HG03159 (cell line): ENCODE measurements at regions not wholly inside any gene's neighbourhood (a gene's known extent, or its start where the extent isn't known, plus 50 kb on each side); places are given as distances from the start of the nearest gene placed in this dataset.

Source experiments
- ATAC-seq: cut with Tn5 transposase; IDR thresholded peaks from one replicate; pipeline ENCODE4 v1.9.1; 2021; ENCODE audit warnings: mild to moderate bottlenecking, moderate library complexity; ENCODE audit not compliant: unreplicated experiment

- no peak for ATAC-seq
These were observed 127.2 kb upstream of the THY1 start for GRCh38 chr11:119550053-119550752.

GRCh38 chr11:119547511-119547910 lies 124.5 kb upstream of the THY1 start:
- ATAC-seq, result no peak

- no peak for ATAC-seq
These were observed 123.3 kb upstream of the THY1 start for GRCh38 chr11:119545978-119546915.

GRCh38 chr11:119540370-119541125 lies 117.6 kb upstream of the THY1 start:
- no peak for ATAC-seq

GRCh38 chr11:119539583-119539982 lies 116.6 kb upstream of the THY1 start:
- no peak for ATAC-seq

GRCh38 chr11:119538753-119539152 lies 115.8 kb upstream of the THY1 start:
- no peak for ATAC-seq

GRCh38 chr11:119537306-119538253 lies 114.6 kb upstream of the THY1 start:
- ATAC-seq, result no peak

- no peak for ATAC-seq
These were observed 113.8 kb upstream of the THY1 start for GRCh38 chr11:119536801-119537200.

GRCh38 chr11:119533921-119534736 lies 111.2 kb upstream of the THY1 start:
- ATAC-seq, result peak; percentile 58

- ATAC-seq, result no peak
These were observed 110.5 kb upstream of the THY1 start for GRCh38 chr11:119533462-119533861.

GRCh38 chr11:119532551-119532950 lies 109.6 kb upstream of the THY1 start:
- no peak for ATAC-seq

GRCh38 chr11:119531623-119532022 lies 108.7 kb upstream of the THY1 start:
- no peak for ATAC-seq

GRCh38 chr11:119531056-119531455 lies 108.1 kb upstream of the THY1 start:
- ATAC-seq, result no peak

- ATAC-seq, result no peak
These were observed 107.5 kb upstream of the THY1 start for GRCh38 chr11:119530509-119530908.

- ATAC-seq, result no peak
These were observed 107.0 kb upstream of the THY1 start for GRCh38 chr11:119529936-119530335.

- ATAC-seq, result no peak
These were observed 106.3 kb upstream of the THY1 start for GRCh38 chr11:119529063-119529845.

GRCh38 chr11:119525867-119526196 lies 102.9 kb upstream of the THY1 start:
- no peak for ATAC-seq

GRCh38 chr11:119525180-119525866 lies 102.4 kb upstream of the THY1 start:
- ATAC-seq, result no peak
